Embryonic facial prominence (tissue), 1 donor: ENCODE measurements at regions not wholly inside any gene's neighbourhood (a gene's known extent, or its start where the extent isn't known, plus 50 kb on each side); places are given as distances from the start of the nearest gene placed in this dataset.

Experiments
- DNase-seq: peaks from one replicate; pipeline ENCODE4 v3.0.0-alpha.2; 2016; ENCODE audit errors: extremely low spot score

DNA sequence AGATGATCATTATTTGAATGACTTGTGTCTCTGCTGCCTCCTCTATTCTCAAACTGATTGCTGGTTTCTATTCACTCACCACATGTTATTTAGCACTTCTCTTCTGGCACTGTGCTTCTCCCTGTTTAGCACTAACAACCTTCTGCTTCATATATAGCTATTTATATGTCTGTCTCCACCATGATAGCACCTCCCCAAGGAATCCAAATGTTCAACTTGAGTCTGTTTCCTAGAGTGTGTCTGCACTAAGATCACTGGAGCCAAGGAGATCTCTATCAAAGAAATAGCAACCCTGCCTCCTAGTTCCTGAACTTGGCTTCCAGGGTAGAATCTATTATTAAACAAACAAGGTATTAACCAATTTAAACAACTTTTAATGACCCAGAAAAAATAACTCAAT, 104.5 kb downstream of the CYP26A1 start:
- no peak for DNase-seq

DNA sequence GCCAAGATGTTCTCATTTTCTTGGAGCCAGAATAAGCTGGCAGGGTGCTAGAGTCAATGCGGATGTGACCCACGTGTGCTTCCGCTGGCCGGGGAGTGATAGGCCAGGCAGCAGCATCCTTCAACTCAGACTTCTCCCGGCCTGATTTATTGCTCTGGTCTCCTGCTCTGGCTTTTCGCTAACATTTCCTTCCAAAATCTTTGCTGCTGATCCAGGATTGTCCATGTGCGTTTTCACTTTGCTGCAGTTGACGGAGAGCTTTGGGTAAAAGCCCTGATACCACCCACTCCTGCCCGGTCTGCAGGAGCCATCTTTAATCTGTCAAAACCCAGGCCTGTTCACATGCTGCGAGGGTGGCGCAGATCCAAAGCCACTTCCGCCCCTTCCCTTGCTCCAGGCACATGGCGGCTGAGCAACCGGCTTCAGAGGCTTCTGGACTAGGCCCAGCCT, 106.8 kb downstream of the CYP26A1 start:
- no peak for DNase-seq

DNA sequence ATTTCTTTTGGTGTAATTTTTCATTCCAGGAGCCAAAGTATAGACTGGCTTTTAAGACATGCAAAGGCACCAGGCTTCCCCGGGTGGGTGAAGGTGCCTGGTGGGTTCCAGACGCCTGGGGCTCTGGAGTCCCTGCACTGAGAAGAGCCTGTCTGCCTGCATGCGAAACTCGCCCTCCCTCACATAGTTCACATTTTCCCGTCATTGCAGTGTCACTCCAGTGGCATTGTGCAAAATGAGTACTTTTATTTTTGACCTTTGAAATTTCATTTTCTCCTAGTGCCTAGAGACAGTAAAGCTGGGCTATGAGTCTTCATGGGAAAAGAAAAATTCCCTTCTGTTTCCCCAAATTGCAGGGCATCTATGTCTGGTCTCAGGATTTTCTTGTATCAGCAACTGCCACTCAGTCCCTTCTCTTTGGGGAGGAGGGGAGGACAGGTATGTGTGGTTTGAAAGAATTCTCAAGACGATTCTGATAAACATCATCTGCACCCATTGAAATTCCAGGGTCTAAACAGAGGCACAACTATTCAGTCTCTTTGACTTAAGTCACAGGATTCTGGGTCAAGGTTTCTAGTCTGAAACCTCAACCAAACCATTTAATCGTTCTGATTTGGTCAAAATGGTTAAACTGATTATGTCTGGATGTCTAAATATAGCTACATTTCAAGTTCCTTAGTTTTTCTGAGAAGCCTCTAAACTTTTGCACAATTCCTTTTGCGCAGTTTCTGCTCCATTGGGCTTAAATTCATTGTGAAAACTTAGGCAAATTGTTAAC, 107.8 kb downstream of the CYP26A1 start:
- DNase-seq: no peak

DNA sequence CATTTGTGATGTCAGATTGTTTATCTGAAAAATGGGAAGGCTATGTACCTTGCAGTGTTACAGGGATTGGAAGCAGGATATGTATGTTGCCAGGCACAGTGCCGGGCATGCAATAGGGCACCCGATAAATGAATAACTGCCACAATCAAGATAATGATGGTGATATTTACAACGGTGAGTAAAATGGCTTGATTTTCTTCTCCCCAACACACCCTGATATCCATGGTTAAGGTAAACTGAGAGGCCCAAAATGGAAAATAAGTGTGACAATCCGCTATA, 108.3 kb downstream of the CYP26A1 start:
- no peak for DNase-seq

DNA sequence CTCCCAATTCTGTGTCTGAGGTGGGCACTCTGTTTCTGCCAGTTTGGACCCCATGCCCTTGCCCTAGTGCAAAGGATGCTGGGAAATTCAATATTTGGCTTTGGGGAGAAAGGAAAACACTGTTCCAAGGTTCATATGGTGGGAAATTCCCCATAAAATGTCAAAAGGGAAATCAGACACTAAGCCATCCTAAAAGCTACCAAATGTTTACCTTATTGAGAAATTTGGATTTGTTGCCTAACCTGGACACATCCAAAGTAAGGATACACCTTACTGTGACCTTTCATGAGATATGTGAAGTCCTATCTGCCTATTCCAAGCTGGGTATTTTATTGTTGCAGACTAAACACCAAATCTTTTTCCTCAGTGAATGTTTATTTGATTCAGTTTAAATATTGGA, 109.1 kb downstream of the CYP26A1 start:
- DNase-seq: no peak

DNA sequence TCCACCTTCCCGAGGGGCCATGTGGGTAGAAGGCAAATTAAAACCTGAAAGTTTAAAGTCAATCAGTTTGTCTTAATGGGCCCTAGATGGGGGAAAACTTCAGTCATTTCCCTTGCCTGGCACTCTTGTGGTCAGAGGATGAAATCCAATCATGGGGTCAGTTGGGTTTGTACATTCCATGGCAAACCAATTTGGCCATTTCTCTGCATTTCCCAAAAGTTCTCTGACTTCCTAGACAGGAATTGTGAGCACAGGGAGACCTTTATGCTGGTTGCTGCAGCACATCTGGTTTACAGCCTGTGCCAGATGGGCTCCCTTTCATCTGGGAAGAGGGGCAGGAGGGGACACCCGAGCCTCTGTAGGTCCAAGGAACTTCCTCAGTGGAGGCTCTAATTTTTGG, 113.0 kb downstream of the CYP26A1 start:
- no peak for DNase-seq

DNA sequence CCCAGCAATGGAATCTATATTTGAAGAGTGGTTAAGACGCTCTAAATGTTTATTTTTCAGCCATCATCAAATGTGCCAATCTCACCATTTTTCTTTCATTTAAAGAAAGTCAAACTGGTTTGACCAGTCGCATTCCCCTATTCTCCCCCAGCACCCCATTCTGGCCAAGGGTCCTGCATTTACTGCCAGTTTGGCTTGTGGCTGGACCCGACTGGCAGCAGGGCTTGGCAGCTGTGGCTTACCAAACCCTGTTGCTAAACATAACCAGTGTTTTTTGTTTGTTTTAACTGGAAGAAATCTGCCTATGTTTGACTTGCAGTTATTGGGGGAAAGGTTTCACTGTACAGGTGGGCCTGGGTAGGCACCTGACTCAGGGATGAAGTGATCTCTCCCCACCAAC, 116.3 kb downstream of the CYP26A1 start:
- no peak for DNase-seq

DNA sequence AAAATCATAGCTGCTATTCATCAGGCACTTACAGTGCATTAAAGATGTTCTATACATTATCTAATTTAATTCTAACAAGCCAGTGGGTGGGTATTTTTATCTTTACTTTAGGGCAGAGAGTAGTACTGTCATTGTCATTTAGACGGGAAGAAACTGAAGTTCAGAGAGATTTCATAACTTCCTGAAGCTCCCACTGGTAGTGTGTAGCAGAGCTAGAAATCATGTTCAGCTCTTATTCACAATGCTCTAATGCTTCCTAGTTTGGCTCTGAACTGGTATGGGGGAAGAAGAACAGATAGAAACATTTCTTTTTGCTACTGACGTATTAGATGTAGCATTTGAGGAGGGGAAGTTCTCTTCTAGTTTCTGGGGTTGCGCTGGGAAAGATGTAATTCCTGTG, 116.7 kb downstream of the CYP26A1 start:
- no peak for DNase-seq

DNA sequence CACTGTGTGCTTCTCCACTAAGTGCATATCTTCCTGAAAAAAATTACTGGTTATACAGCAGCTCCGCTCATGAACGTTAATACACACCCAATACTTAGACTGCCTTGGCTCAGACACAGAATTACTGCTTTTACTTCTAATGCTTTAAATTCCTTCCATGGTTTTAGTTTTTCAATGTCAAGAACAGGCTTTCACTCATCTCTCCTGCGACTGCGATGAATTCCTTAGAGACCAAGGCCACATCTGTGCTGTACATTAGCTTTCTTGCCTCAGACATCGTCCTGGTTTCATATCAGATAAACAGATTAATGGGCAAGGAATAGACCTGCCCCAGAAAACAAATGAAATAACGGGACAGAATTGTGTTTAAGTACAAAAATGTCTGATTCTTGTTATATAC, 120.2 kb downstream of the CYP26A1 start:
- no peak for DNase-seq

DNA sequence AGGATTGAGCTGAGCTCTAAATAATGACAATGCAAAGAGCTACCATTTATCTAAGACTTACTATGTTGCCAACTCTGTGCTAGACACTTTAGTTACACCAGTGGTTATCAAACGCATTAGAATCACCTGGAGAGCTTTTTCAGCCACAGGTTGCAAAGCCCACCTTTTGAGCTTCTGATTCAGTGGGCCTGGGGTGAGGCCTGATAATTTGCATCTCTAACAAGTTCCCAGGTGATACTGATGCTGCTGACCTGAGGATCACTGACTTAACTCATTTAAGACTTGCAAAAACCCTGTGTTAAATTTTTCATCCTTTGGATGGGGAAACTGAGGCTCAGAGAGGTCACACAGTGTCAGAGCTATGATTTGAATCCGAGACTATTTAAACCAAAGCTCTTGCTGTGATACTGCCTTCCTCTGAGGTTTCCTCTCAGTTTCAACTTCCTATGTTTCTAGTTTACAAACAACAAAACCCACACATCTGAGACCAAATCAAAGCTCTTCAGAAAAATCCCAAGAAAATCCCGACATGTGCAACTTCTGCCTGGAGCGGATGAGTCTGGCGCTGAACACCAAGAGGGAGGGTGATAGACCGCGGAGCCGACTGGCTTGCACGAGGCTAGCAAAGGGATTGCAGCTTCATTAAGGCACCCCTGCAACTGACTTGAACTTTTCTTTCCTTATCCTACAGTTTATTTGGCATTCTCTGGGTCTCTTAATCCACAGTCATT, 124.9 kb downstream of the CYP26A1 start:
- no peak for DNase-seq

DNA sequence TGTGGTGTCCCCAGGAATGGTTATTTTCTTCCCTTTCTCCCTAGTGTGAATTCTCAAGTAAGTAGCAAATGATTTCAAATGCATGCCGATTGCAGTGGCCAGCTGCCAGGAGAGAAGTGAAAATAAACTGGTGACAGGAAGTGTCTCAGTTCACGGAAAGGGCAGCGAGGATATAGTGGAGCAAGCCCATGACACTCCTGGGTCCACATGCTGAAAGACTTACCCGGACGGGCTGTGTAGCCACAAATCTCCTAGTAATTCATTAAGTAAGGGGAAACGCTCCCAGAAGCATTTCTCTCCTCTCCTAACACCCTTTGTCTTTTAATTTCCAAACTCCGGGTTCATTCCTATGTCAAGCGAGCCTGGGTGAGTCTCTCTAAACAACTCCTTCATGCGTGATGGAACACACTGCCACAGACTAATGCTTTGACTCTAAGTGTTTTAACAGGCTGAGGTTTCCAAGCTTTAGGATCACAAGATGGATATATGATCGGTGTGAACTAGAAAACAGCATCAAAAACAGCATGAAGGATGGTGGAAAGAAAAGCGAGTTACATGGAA, 125.6 kb downstream of the CYP26A1 start:
- no peak for DNase-seq

DNA sequence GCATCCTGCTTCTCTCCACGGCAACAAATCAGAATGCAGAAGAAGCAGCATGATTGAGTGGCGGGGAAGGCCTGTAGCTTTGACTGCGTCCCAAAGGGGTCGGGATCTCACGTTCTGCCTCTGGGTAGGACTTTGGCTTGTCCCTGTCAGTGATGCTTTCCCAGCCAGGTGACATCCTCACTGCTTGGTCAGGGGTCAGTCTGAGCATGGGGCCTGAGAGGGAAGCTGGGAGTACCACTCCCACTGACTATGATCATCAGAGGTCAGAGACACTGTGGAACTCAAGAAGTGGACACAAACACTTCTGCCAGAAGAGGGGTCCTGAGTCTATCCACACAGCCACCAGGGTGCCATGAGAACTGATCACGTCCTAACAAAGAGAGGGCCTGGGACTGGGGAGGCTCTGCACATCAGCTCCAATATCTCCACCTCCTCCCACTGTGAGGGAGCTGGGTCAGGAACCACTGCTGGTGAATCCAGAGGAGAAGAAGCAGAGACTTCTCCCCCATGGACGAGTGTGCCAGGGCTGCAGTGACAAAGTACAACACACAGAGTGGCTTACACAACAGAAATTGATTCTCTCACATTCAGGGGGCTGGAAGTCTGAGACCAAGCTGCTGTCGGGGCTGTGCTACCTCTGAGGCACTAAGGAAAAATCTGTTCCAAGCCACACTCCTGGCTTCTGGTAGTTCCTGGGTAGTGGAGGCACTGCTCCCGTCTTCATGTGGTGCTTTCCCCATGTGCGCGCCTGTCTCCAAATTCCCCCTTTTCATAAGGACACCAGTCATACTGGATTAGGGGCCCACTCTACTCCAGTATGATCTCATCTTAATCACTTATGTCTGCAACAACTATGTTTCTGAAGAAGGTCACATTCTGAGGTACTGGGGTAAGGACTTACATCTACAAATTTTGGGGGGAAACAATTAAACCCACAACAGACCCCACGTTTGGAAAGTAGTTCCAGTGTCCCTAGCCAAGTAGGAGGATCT, 131.1 kb downstream of the CYP26A1 start:
- no peak for DNase-seq

DNA sequence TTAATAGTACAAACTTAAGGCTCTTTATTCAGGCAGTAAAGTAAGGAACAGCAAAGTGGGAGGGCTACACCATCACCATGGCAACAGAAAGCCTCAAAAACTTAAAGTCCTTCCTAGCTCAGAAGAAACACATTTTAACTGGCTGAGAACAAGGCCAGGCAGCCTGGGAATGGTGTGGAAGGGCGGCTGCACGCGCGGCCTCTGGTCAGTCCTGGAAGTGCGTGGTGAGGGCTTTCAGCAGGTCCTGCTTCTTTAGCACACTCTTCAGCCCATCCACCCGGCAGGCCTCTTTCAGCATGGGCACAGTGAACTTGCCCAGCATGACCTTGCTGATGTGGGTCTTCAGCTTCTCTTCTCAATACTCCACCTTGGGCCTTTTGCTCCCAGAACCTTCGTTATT, 133.0 kb downstream of the CYP26A1 start:
- no peak for DNase-seq

DNA sequence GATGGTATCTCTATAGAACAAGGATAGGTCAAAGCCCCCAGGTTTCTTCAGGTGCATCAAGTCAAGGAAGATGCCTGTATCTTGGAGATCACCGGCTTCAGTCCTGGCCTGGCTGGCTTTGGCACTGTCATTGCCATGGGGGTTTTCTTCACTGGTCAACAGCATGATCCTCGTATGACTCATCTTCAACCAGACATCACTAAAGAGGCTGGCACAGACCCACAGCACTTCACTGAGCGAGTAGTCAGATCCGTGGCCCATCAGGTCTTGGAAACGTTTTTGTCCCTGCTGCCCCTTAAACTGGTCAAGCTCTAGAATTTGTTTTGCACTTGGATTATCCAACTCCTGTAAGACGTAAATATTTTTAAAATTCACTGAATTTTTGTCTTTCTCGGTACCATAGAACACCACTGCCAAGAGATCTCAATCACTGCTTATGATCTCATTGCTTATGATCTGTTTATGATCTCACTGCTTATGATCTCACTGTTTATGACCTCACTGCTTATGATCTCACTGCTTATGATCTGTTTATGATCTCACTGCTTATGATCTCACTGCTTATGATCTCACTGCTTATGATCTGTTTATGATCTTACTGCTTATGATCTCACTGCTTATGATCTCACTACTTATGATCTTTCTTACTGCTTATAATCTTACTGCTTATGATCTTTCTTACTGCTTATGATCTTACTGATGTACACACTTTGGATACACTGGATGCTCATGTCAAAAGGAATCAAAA, 135.2 kb downstream of the CYP26A1 start:
- no peak for DNase-seq

DNA sequence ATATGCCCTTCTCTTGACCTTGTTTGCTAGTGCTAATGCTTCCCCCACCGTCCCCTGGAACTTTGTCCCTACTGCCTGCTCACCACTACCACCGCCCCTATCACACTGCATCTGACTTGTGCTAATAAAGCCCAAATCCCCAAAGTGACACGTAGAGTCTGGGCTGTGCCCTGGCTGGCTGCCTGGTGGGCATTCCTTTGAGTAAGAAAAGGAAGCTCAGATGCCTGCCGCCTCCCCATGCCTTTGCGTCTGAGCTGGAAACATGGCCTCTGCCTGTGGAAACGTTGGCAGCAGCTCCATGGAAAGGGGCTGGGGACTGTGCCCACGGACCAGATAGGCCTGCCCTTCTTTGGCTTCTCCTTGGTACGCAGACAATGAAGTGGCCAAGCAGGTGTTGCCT, 138.3 kb downstream of the CYP26A1 start:
- DNase-seq: no peak

DNA sequence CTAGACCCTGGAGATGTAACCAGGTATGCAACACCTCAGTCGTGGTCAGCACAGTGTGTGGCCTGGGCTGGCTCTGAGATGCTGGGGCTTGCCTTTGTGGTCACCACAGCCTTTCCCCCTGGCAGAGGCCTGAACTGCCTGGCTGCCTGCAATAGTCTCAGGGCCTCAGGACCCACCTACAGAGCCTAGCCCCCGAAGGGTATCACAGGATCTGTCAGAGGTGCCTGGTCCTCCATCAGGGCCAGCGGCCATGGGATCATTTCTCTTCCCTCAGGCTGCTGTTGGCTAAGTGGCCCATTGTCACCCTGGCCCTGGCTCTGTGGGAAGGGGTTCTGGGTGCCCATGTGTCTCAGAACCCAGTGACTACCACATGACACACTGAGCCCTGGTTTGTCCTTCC, 141.6 kb downstream of the CYP26A1 start:
- DNase-seq: no peak

DNA sequence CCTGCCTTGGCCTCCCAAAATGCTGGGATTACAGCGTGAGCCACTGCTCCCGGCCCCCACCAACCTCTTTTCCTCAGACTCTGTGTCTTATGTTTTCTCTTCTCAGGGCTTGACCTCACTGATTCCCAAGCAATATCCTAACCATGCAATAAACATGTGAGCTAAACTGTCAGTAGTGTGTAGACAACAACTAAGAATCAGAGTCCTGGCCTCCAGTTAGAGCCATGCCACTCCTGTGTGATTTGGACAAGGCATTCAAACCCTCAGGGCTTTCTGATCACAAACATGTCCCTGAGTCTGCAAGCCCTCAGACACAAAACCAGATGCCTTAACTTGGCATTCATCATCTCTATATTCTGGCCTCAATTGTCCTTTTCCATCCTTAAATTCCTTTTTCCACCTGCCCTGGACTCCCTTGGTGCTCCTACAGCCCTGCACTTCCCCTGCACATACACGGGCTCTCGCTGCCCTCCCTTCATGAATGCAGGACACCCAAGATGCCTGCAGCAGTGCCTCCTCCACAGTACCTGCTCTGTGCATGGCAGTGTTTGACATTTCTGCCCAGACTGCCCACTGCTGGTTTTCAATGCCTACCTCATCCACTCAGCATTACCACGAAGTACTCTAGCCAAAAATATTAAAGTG, 142.8 kb downstream of the CYP26A1 start:
- DNase-seq: no peak

DNA sequence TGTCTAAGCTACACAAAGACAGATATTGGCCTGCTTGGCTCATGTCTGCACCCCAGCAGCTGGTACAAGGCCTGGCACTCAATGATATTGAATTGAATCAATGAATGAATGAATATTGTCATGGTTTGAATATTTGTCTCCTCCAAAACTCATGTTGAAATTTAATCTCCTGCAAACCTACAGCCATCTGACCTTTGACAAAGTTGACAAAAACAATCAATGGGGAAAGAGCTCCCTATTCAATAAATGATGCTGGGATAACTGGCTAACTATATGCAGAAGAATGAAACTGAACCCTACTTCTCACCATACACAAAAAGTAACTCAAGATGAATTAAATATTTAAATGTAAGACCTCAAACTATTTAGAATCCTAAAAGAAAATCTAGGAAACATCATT, 144.7 kb downstream of the CYP26A1 start:
- DNase-seq: no peak

DNA sequence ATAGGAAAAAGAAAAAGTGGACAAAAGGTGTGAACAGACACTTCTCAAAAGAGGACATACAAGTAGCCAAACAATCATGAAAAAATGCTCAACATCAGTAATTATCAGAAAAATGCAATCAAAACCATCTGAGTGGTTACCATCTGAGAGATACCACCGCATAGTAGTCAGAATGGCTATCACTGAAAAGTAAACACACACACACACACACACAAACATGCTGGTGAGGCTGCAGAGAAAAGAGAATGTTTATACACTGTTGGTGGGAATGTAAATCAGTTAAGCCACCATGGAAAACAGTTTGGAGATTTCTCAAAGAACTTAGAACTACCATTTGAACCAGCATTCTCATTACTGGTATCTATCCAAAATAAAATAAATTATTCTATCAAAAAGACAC, 145.7 kb downstream of the CYP26A1 start:
- no peak for DNase-seq

DNA sequence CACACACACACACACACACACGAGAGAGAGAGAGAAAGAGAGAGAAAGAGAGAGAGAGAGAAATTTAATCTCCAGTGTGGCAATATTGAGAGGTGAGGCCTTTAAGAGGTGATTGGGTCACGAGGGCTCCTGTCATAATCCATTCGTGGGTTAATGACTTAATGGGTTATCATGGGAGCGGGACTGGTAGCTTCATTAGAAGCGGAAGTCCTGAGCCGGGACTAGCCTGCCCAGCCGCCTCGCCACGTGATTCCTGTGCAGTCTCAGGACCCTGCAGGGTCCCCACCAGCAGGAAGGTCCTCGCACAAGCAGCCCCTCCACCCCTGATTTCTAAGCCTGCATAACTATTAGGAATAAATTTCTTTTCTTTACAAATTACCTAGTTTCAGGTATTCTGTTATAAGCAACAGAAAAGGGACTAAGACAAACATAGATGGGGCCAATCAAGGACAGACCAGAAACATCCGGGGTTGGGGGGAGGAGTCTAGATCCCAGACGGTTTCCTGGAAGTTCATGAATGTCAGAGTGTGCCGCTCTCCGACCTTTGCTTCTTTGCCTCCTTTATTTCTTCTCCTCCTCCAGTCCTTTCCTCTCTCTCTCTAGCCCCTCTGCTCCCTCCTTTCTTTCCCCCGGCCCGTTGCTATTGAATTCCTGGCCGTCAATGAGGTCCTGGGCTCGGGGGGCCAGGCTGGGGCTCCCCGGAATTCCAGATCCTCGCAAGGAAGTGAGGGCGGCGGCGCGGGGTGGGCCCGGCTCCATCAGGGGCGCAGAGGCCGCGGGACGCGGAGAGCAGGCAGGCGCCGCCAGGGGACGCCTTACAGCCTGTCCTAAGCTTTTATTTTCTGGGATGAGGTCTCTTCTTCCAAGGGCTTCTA, 146.8 kb downstream of the CYP26A1 start:
- DNase-seq: no peak
